CD8-positive, alpha-beta memory T cell (primary cell): ENCODE measurements at regions not wholly inside any gene's neighbourhood (a gene's known extent, or its start where the extent isn't known, plus 50 kb on each side); places are given as distances from the start of the nearest gene placed in this dataset.
"Not testable (repeated sequence)": the region's sequence is repeated elsewhere in the genome, so short reads cannot be mapped to it uniquely, and the experiment has no call there.

ENCODE experiments used
- CTCF ChIA-PET: fragments of 350-600 bp; sonication (Branson Sonifier 250); formaldehyde crosslinking; loops from one replicate; lab custom pipeline; 2021; ENCODE audit warnings: antibody characterized with exemption; lab: Charles Lee
- POLR2A ChIA-PET: fragments of 350-600 bp; sonication (Branson Sonifier 250); formaldehyde crosslinking; loops from one replicate; lab custom pipeline; 2021; ENCODE audit warnings: antibody characterized with exemption; lab: Charles Lee
- DNase-seq, 5 donors: peaks; one replicate each; pipeline versions ENCODE4 v3.0.0 to v3.0.0-alpha.2; 2020 to 2022; ENCODE audit warnings: mixed read lengths in 1 of 5
- H3K27ac ChIP-seq: one replicate; pipeline ENCODE4 v1.7.0; 2013; ENCODE audit warnings: low read depth, mild to moderate bottlenecking, low read length, moderate library complexity
- H3K27me3 ChIP-seq: 2 replicates; pipeline ENCODE4 v1.7.0; 2013; ENCODE audit warnings: low read length, mild to moderate bottlenecking; ENCODE audit not compliant: insufficient read depth, poor library complexity, severe bottlenecking
- H3K36me3 ChIP-seq: 2 replicates; pipeline ENCODE4 v1.7.0; 2013; ENCODE audit warnings: mild to moderate bottlenecking, low read length, moderate library complexity; ENCODE audit not compliant: insufficient read depth
- H3K4me1 ChIP-seq: 2 replicates; pipeline ENCODE4 v1.7.0; 2013; ENCODE audit warnings: mild to moderate bottlenecking, low read length, moderate library complexity; ENCODE audit not compliant: insufficient read depth
- H3K4me3 ChIP-seq: 2 replicates; pipeline ENCODE4 v1.7.0; 2013; ENCODE audit warnings: mild to moderate bottlenecking, low read length
- H3K9me3 ChIP-seq: 2 replicates; pipeline ENCODE4 v1.7.0; 2013; ENCODE audit warnings: mild to moderate bottlenecking, low read length
- H3K27ac Mint-ChIP-seq, 8 donors: one replicate each; pipeline ENCODE4 v1.8.0; 2020 to 2021; ENCODE audit warnings: mixed read lengths in 8 of 8, mild to moderate bottlenecking in 6 of 8, inconsistent platforms in 3 of 8, moderate library complexity in 3 of 8
- H3K27me3 Mint-ChIP-seq, 2 donors: one replicate each; pipeline ENCODE4 v1.8.0; 2020 to 2021; ENCODE audit warnings: mixed read lengths in 2 of 2, mild to moderate bottlenecking in 1 of 2, moderate library complexity in 1 of 2
- H3K36me3 Mint-ChIP-seq, 3 donors: one replicate each; pipeline ENCODE4 v1.8.0; 2020 to 2021; ENCODE audit warnings: mixed read lengths in 3 of 3, inconsistent platforms in 1 of 3, mild to moderate bottlenecking in 1 of 3
- H3K4me1 Mint-ChIP-seq, 3 donors: one replicate each; pipeline ENCODE4 v1.8.0; 2020 to 2021; ENCODE audit warnings: mixed read lengths in 3 of 3, inconsistent platforms in 1 of 3, mild to moderate bottlenecking in 1 of 3
- H3K4me3 Mint-ChIP-seq, 7 donors: one replicate each; pipeline ENCODE4 v1.8.0; 2020 to 2021; ENCODE audit warnings: mixed read lengths in 7 of 7, mild to moderate bottlenecking in 6 of 7, moderate library complexity in 4 of 7, inconsistent platforms in 2 of 7
- H3K9me3 Mint-ChIP-seq, 5 donors: one replicate each; pipeline ENCODE4 v1.8.0; 2020 to 2022; ENCODE audit warnings: mixed read lengths in 5 of 5, mild to moderate bottlenecking in 3 of 5, moderate library complexity in 2 of 5, inconsistent platforms in 1 of 5

DNA sequence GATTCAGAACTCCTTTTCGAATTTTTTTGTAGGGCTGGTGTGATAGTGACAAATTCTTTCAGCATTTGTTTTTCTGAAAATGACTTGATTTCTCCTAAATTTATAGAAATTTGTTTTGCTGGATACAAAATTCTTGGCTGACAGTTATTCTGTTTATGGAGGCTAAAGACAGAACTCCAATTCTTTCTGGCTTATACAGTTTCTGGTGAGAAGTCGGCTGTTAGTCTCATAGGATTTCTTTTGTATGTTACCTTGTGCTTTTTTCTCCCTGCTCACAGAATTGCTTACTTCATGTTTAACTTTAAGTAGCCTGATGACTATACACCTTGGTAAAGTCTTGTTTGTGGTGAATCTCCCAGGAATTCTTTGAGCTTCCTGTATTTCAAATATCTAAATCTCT, 1264.6 kb downstream of the NSUN3 start:
- peaks cover 3 to 22% (median 11%) of the 10 kb centered on the region in 5 donors for H3K9me3 Mint-ChIP-seq
- no peak for DNase-seq
- no peak overlapping the region for H3K27ac Mint-ChIP-seq
- H3K36me3 ChIP-seq: no peaks in the 10 kb centered on the region
- POLR2A ChIA-PET: no interaction called here
- no peak overlapping the region for H3K4me3 Mint-ChIP-seq
- no peaks in the 10 kb centered on the region for H3K27me3 ChIP-seq
- no peak overlapping the region for H3K27ac ChIP-seq
- CTCF ChIA-PET: no interaction called here
- H3K4me3 ChIP-seq: no peak overlapping the region
- H3K36me3 Mint-ChIP-seq: no peaks in the 10 kb centered on the region
- no peaks in the 10 kb centered on the region for H3K4me1 ChIP-seq
- H3K27me3 Mint-ChIP-seq: no peaks in the 10 kb centered on the region
- no peaks in the 10 kb centered on the region for H3K9me3 ChIP-seq
- H3K4me1 Mint-ChIP-seq: no peaks in the 10 kb centered on the region

DNA sequence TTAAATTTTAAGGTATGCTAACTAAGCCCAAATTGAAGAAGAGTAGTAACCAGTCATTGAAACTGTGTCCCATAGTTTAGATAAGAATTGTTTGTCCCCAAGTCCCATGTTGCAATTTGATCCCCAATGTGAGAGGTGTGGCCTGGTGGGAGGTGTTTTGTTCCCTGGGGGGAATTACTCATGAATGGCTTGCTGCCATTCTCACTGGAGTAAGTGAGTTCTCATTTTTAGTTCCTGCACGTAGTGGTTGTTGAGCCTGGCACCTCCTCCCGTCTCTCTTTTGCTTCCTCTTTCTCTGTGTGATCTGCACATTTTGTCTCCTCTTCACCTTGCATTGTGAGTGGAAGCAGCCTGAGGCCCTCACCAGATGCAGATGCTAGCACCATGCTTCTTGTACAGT, 1271.0 kb downstream of the NSUN3 start:
- Histone ChIP-seq H3K27ac (no peak overlapping the region), H3K4me1 (no peaks in the 10 kb centered on the region), H3K27me3 (no peaks in the 10 kb centered on the region), H3K4me3 (no peak overlapping the region), H3K9me3 (no peaks in the 10 kb centered on the region), H3K36me3 (no peaks in the 10 kb centered on the region)
- H3K9me3 Mint-ChIP-seq: peaks cover 0 to 12% (median 4%) of the 10 kb centered on the region in 5 donors
- DNase-seq: no peak
- no peak overlapping the region for H3K27ac Mint-ChIP-seq
- ChIA-PET CTCF (no interaction called here), POLR2A (no interaction called here)
- no peaks in the 10 kb centered on the region for H3K4me1 Mint-ChIP-seq
- no peaks in the 10 kb centered on the region for H3K36me3 Mint-ChIP-seq
- H3K4me3 Mint-ChIP-seq: no peak overlapping the region
- H3K27me3 Mint-ChIP-seq: no peaks in the 10 kb centered on the region

GRCh38 chr3:95334461-95334860, 1271.6 kb downstream of the NSUN3 start:
- Mint-ChIP-seq H3K27ac (no peak overlapping the region), H3K9me3 (peaks cover 0 to 12% (median 3%) of the 10 kb centered on the region in 5 donors), H3K4me1 (no peaks in the 10 kb centered on the region), H3K27me3 (no peaks in the 10 kb centered on the region), H3K4me3 (no peak overlapping the region), H3K36me3 (no peaks in the 10 kb centered on the region)
- no peak overlapping the region for H3K27ac ChIP-seq
- no peaks in the 10 kb centered on the region for H3K9me3 ChIP-seq
- no peak overlapping the region for H3K4me3 ChIP-seq
- ChIA-PET POLR2A (no interaction called here), CTCF (no interaction called here)
- H3K36me3 ChIP-seq: no peaks in the 10 kb centered on the region
- DNase-seq: no peak
- no peaks in the 10 kb centered on the region for H3K4me1 ChIP-seq
- H3K27me3 ChIP-seq: no peaks in the 10 kb centered on the region

DNA sequence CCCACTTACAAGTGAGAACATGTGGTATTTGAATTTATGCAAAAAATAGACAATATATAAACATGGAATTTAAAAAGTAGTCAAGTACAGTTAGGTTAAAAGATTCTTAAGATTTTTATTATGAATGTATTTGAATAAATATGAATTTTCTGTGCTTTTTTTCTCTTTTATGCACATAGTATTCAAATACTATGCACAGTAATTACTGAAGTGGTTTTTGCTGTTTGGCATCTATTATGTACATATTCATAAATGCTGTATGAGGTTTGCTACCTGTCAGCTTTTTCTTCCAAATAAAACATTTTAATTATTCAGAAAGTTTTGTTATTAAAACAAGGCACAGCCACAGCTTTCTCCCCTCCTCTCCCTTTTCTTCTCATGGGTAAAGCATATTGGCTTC, 1272.7 kb downstream of the NSUN3 start:
- no peaks in the 10 kb centered on the region for H3K9me3 ChIP-seq
- POLR2A ChIA-PET: no interaction called here
- Mint-ChIP-seq H3K9me3 (peaks cover 0 to 15% (median 4%) of the 10 kb centered on the region in 5 donors), H3K27ac (no peak overlapping the region), H3K4me1 (no peaks in the 10 kb centered on the region), H3K27me3 (no peaks in the 10 kb centered on the region), H3K4me3 (no peak overlapping the region), H3K36me3 (no peaks in the 10 kb centered on the region)
- no peaks in the 10 kb centered on the region for H3K27me3 ChIP-seq
- CTCF ChIA-PET: no interaction called here
- no peak for DNase-seq
- H3K4me1 ChIP-seq: no peaks in the 10 kb centered on the region
- no peak overlapping the region for H3K27ac ChIP-seq
- H3K36me3 ChIP-seq: no peaks in the 10 kb centered on the region
- H3K4me3 ChIP-seq: no peak overlapping the region

GRCh38 chr3:95338446-95338845, 1275.6 kb downstream of the NSUN3 start:
- H3K27me3 Mint-ChIP-seq: no peaks in the 10 kb centered on the region
- peaks cover 2 to 14% (median 4%) of the 10 kb centered on the region in 5 donors for H3K9me3 Mint-ChIP-seq
- Histone ChIP-seq H3K36me3 (no peaks in the 10 kb centered on the region), H3K27me3 (no peaks in the 10 kb centered on the region), H3K9me3 (no peaks in the 10 kb centered on the region), H3K4me1 (no peaks in the 10 kb centered on the region), H3K27ac (no peak overlapping the region), H3K4me3 (no peak overlapping the region)
- no peak for DNase-seq
- H3K4me3 Mint-ChIP-seq: no peak overlapping the region
- ChIA-PET CTCF (no interaction called here), POLR2A (no interaction called here)
- H3K36me3 Mint-ChIP-seq: no peaks in the 10 kb centered on the region
- peak overlapping the region in 1 of 8 donors; percentile 82 for H3K27ac Mint-ChIP-seq
- no peaks in the 10 kb centered on the region for H3K4me1 Mint-ChIP-seq

DNA sequence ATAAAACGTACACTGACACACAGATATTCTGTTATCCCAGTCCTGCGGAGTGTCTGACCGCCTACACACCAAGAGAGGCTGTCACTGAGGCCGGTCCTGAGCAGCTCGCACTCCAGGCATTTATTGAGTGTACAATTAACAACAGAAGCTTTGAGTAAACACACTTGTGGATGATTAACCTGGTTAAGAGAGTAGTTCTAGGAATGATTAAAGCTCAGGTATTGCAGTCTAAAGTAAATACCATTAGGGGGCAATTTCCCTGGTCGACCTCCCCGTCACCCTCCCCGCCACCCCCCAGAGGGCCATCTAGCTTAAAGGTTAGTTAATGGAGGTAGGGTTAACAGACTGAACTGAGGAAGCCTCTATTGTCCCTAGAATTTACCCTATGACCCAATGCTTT, 1278.5 kb downstream of the NSUN3 start:
- DNase-seq: no peak
- H3K4me3 ChIP-seq: no peak overlapping the region
- Mint-ChIP-seq H3K27ac (no peak overlapping the region), H3K36me3 (no peaks in the 10 kb centered on the region), H3K27me3 (no peaks in the 10 kb centered on the region), H3K9me3 (peaks cover 0 to 12% (median 5%) of the 10 kb centered on the region in 5 donors), H3K4me3 (no peak overlapping the region), H3K4me1 (no peaks in the 10 kb centered on the region)
- H3K27ac ChIP-seq: no peak overlapping the region
- no peaks in the 10 kb centered on the region for H3K9me3 ChIP-seq
- POLR2A ChIA-PET: no interaction called here
- CTCF ChIA-PET: no interaction called here
- no peaks in the 10 kb centered on the region for H3K27me3 ChIP-seq
- no peaks in the 10 kb centered on the region for H3K36me3 ChIP-seq
- H3K4me1 ChIP-seq: no peaks in the 10 kb centered on the region

- H3K4me3 Mint-ChIP-seq: no peak overlapping the region
- peaks cover 0 to 12% (median 9%) of the 10 kb centered on the region in 5 donors for H3K9me3 Mint-ChIP-seq
- H3K4me3 ChIP-seq: no peak overlapping the region
- H3K4me1 Mint-ChIP-seq: no peaks in the 10 kb centered on the region
- no peaks in the 10 kb centered on the region for H3K27me3 ChIP-seq
- no peak overlapping the region for H3K27ac Mint-ChIP-seq
- CTCF ChIA-PET: no interaction called here
- no peaks in the 10 kb centered on the region for H3K4me1 ChIP-seq
- POLR2A ChIA-PET: no interaction called here
- H3K9me3 ChIP-seq: no peaks in the 10 kb centered on the region
- H3K27ac ChIP-seq: no peak overlapping the region
- no peaks in the 10 kb centered on the region for H3K36me3 Mint-ChIP-seq
- no peak for DNase-seq
- H3K36me3 ChIP-seq: no peaks in the 10 kb centered on the region
- no peaks in the 10 kb centered on the region for H3K27me3 Mint-ChIP-seq
These were observed 1280.4 kb downstream of the NSUN3 start for GRCh38 chr3:95343228-95343627.

DNA sequence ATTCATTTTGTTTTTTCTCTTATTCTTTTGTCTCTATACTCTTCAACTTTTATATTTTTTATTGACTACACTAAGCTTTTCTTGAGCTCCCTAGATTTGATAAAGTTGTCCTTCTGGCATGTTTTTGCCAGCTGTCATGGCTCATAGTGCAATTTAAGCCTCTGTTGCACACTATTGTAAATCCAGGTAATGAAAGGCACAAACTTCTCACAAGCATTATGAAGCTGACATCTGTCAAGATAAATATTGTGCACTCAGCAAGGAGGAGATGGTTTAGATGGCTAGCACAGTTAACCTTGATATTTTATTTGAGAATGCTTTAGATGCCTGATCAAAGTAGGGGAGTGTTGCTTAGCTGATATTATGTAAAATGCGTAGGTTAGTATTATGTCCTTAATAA, 1280.9 kb downstream of the NSUN3 start:
- Histone ChIP-seq H3K4me3 (no peak overlapping the region), H3K4me1 (no peaks in the 10 kb centered on the region), H3K27me3 (no peaks in the 10 kb centered on the region), H3K36me3 (no peaks in the 10 kb centered on the region), H3K27ac (no peak overlapping the region), H3K9me3 (no peaks in the 10 kb centered on the region)
- H3K4me1 Mint-ChIP-seq: no peaks in the 10 kb centered on the region
- peaks cover 0 to 16% (median 9%) of the 10 kb centered on the region in 5 donors for H3K9me3 Mint-ChIP-seq
- no peaks in the 10 kb centered on the region for H3K27me3 Mint-ChIP-seq
- POLR2A ChIA-PET: no interaction called here
- CTCF ChIA-PET: no interaction called here
- no peaks in the 10 kb centered on the region for H3K36me3 Mint-ChIP-seq
- no peak for DNase-seq
- no peak overlapping the region for H3K27ac Mint-ChIP-seq
- H3K4me3 Mint-ChIP-seq: no peak overlapping the region

- H3K27ac Mint-ChIP-seq, CTCF ChIA-PET, H3K36me3 Mint-ChIP-seq: not testable (repeated sequence)
These were observed 1285.1 kb downstream of the NSUN3 start for GRCh38 chr3:95347936-95348335.

More at GRCh38 chr3:95347936-95348335, 1285.1 kb downstream of the NSUN3 start:
- H3K27ac ChIP-seq, H3K4me3 Mint-ChIP-seq, H3K4me1 Mint-ChIP-seq, DNase-seq, H3K27me3 Mint-ChIP-seq, H3K4me3 ChIP-seq, H3K36me3 ChIP-seq, H3K9me3 ChIP-seq, H3K27me3 ChIP-seq, POLR2A ChIA-PET, H3K4me1 ChIP-seq: not testable (repeated sequence)
- peaks cover 2 to 13% (median 10%) of the 10 kb centered on the region in 5 donors for H3K9me3 Mint-ChIP-seq
